Hepatocyte (in vitro differentiated cells): ENCODE measurements at regions not wholly inside any gene's neighbourhood (a gene's known extent, or its start where the extent isn't known, plus 50 kb on each side); places are given as distances from the start of the nearest gene placed in this dataset.

ENCODE experiments used
- DNase-seq: peaks from one replicate; pipeline ENCODE4 v3.0.0-alpha.2; 2016; ENCODE audit warnings: low spot score
- H2AFZ ChIP-seq: fragments of 200-600 bp; sonication (generic); 2 replicates; pipeline ENCODE4 v1.6.0; 2016; ENCODE audit warnings: antibody characterized with exemption, mild to moderate bottlenecking
- H3K27ac ChIP-seq: fragments of 200-600 bp; sonication (generic); 2 replicates; pipeline ENCODE4 v1.5.1; 2016; ENCODE audit warnings: mild to moderate bottlenecking
- H3K27me3 ChIP-seq: fragments of 200-600 bp; sonication (generic); 2 replicates; pipeline ENCODE4 v1.6.1; 2016
- H3K36me3 ChIP-seq: fragments of 200-600 bp; sonication (generic); replicated peaks from 2 replicates; pipeline ENCODE4 v1.5.1; 2016; ENCODE audit warnings: low read depth; ENCODE audit not compliant: insufficient read depth
- H3K4me1 ChIP-seq: fragments of 200-600 bp; sonication (generic); 2 replicates; pipeline ENCODE4 v1.5.1; 2016; ENCODE audit warnings: mild to moderate bottlenecking, moderate library complexity; ENCODE audit not compliant: insufficient read depth
- H3K4me2 ChIP-seq: fragments of 200-600 bp; sonication (generic); 2 replicates; pipeline ENCODE4 v1.6.0; 2016
- H3K4me3 ChIP-seq: fragments of 200-600 bp; sonication (generic); 2 replicates; pipeline ENCODE4 v1.5.1; 2016; ENCODE audit warnings: mild to moderate bottlenecking
- H3K79me2 ChIP-seq: fragments of 200-600 bp; sonication (generic); 2 replicates; pipeline ENCODE4 v1.6.0; 2017; ENCODE audit warnings: mild to moderate bottlenecking
- H3K9me2 ChIP-seq: fragments of 200-600 bp; sonication (generic); replicated peaks from 2 replicates; pipeline ENCODE4 v1.6.0; 2017; ENCODE audit warnings: mild to moderate bottlenecking; ENCODE audit not compliant: insufficient read depth
- H3K9me3 ChIP-seq: fragments of 200-600 bp; sonication (generic); 2 replicates; pipeline ENCODE4 v1.5.1; 2016; ENCODE audit warnings: low read depth, mild to moderate bottlenecking
- H4K20me1 ChIP-seq: fragments of 200-600 bp; sonication (generic); 2 replicates; pipeline ENCODE4 v1.6.0; 2016; ENCODE audit warnings: mild to moderate bottlenecking; ENCODE audit not compliant: insufficient read depth, poor library complexity, severe bottlenecking
- CTCF ChIP-seq: fragments of 200-600 bp; sonication (generic); IDR thresholded peaks from 2 replicates; pipeline ENCODE4 v1.5.1; 2016; ENCODE audit warnings: antibody characterized with exemption, mild to moderate bottlenecking; ENCODE audit not compliant: poor library complexity
- EZH2 ChIP-seq: fragments of 200-600 bp; sonication (generic); IDR thresholded peaks from 2 replicates; pipeline ENCODE4 v1.6.1; 2016; ENCODE audit warnings: antibody characterized with exemption, mild to moderate bottlenecking, borderline replicate concordance
- EZH2phosphoT487 ChIP-seq: fragments of 200-600 bp; sonication (generic); IDR thresholded peaks from one replicate; pipeline ENCODE4 v1.6.1; 2018; ENCODE audit warnings: antibody characterized with exemption, mild to moderate bottlenecking, low read depth, moderate library complexity; ENCODE audit not compliant: unreplicated experiment, severe bottlenecking
- WGBS: methylation state at CpG from one replicate; pipeline ENCODE4 v1.1.6; 2016; ENCODE audit warnings: low lambda C conversion rate; ENCODE audit errors: missing lambda C conversion rate; 5-methylcytosine and 5-hydroxymethylcytosine counted together

DNA sequence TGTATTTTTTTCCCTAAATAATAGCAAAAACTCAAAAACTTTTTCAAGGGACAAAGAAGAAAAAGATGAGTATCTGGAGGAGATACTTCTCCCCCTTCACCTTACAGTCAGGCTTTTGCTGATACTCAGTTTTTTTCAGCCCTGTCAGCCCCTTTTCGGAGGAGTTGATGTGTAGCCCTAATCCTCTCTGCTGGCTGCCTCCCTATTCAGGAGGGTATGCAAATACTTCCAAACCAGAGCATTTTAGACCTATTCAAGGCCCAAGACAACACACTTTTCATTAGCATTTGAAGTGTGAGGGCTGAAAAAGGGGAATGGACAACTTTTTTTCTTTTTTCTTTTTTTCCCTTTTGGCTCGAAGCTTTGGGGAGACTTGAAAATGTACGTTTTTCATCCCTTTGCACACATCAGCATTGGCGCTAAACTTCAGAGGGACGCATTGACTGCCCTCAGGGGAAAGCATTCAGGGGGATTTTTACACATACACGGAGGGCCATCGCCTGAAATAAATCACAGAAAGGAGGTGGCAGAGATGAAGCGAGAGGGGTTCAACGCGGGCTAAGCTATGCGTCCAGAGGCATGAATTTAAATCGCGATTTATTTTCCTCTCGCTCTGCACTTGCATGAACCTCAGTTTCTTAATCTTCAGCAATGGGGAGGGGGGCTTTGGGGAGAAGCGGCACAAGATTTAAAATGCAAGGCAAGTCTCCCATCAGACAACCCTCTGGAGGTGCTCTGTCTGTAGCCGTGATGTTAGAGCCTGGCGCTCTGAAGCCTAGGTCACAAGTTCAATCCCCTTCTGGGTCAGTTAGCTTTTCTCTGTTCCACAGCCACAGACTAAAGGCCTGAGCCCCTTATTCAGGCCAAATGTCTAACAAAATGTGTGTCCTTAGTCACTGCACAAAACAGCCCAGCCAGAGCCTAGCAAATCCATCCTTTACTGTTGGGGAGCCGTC is 86.3 kb downstream of the ASCL1 start:
- H3K4me2 ChIP-seq = no peak overlapping the region
- no peaks in the 10 kb centered on the region for H3K36me3 ChIP-seq
- no peaks in the 10 kb centered on the region for H4K20me1 ChIP-seq
- DNase-seq = no peak
- peaks cover 4% of the 10 kb centered on the region for H3K27me3 ChIP-seq
- no peak for TF ChIP-seq CTCF
- H3K9me2 ChIP-seq = no peaks in the 10 kb centered on the region
- 46% methylated on average over 18 of the region's 18 CpGs for WGBS
- H3K79me2 ChIP-seq = no peaks in the 10 kb centered on the region
- H3K4me1 ChIP-seq = no peaks in the 10 kb centered on the region
- H3K4me3 ChIP-seq = no peak overlapping the region
- no peak overlapping the region for H2AFZ ChIP-seq
- no peaks in the 10 kb centered on the region for H3K9me3 ChIP-seq
- no peak overlapping the region for H3K27ac ChIP-seq

DNA sequence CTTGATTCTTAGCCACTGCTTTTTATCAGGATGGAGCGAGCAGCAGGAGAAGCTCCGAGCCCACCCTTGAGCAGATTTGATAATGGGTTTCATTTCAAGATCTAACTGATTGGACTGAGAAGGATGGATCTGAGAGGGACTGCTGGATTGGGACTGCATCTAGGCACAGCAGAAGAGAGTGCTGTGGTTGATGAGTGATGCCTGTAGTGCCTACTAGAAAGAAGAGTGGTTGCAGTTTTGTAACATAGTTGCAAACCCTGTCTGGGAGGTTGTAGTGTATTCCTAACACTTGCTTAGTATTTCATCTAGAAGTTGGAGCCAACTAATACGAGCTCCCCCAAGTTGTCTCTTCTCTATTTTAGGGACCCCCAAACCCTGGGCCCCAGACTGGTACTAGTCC is 88.7 kb downstream of the ASCL1 start:
- no peak for DNase-seq
- Histone ChIP-seq H3K4me1 (no peaks in the 10 kb centered on the region), H4K20me1 (no peaks in the 10 kb centered on the region), H3K9me2 (no peaks in the 10 kb centered on the region), H3K4me3 (no peak overlapping the region), H3K27ac (no peak overlapping the region), H2AFZ (no peak overlapping the region), H3K79me2 (no peaks in the 10 kb centered on the region), H3K9me3 (no peaks in the 10 kb centered on the region), H3K36me3 (no peaks in the 10 kb centered on the region), H3K27me3 (peaks cover 4% of the 10 kb centered on the region), H3K4me2 (no peak overlapping the region)
- 87% methylated on average over 3 of the region's 3 CpGs for WGBS
- TF ChIP-seq EZH2phosphoT487 (no peak), EZH2 (no peak), CTCF (no peak)

GRCh38 chr12:103050273-103050672 is 92.8 kb downstream of the ASCL1 start:
- Histone ChIP-seq H3K79me2 (no peaks in the 10 kb centered on the region), H3K4me3 (no peak overlapping the region), H3K36me3 (no peaks in the 10 kb centered on the region), H2AFZ (no peak overlapping the region), H3K4me1 (no peaks in the 10 kb centered on the region), H3K27me3 (no peaks in the 10 kb centered on the region), H3K27ac (no peak overlapping the region), H3K4me2 (no peak overlapping the region), H3K9me3 (no peaks in the 10 kb centered on the region), H4K20me1 (no peaks in the 10 kb centered on the region), H3K9me2 (no peaks in the 10 kb centered on the region)
- 84% methylated on average over 4 of the region's 4 CpGs for WGBS
- no peak for DNase-seq
- TF ChIP-seq EZH2 (no peak), EZH2phosphoT487 (no peak), CTCF (no peak)
